ENCODE measurements at regions not wholly inside any gene's neighbourhood (a gene's known extent, or its start where the extent isn't known, plus 50 kb on each side); places are given as distances from the start of the nearest gene placed in this dataset.

DNA sequence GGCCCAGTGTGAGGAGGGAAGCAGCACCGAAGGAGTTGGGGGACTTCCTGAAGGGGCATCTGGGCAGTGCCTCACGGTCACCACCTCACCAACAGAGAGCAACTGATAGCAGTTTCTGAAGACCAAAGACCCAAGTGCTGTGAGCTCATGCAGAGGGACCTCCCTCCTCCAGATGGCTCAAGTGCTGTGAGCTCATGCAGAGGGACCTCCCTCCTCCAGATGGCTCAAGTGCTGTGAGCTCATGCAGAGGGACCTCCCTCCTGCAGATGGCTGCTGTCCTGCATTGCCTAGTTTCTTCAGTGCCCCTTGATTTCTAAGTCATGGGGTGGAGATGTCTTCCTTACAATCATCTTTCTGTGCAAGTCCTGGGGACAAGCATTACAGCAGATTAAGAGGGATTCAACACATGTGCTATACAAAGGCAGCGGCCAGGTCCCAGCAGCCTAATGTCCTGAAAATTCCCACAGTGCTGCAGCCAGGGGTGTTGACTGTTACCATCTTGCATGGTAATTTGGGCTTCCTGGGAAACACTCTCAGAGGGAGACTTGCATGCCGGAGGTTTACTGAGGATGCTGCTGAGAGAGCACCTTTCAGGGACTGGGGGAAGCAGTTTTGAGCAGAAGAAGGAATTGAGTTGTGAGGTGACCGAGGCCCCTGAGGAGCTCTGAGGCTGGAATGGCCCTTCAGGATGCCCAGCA, 409.3 kb downstream of the GALR1 start:
- no peak for ATAC-seq
- no peak for TF ChIP-seq ZNF565 (CRISPR knock-in tag; conservative IDR thresholded peaks at IDR 0.05; ENCODE audit: low read depth)
- no peak for TF ChIP-seq PPARA (CRISPR knock-in tag; IDR thresholded peaks at IDR 0.05; ENCODE audit: borderline replicate concordance)
- no peak for TF ChIP-seq CSDC2 (CRISPR knock-in tag; IDR thresholded peaks at IDR 0.05)
- TF ChIP-seq ZNF70 (CRISPR knock-in tag; IDR thresholded peaks at IDR 0.05) = no peak
- TF ChIP-seq, protein P1, sequence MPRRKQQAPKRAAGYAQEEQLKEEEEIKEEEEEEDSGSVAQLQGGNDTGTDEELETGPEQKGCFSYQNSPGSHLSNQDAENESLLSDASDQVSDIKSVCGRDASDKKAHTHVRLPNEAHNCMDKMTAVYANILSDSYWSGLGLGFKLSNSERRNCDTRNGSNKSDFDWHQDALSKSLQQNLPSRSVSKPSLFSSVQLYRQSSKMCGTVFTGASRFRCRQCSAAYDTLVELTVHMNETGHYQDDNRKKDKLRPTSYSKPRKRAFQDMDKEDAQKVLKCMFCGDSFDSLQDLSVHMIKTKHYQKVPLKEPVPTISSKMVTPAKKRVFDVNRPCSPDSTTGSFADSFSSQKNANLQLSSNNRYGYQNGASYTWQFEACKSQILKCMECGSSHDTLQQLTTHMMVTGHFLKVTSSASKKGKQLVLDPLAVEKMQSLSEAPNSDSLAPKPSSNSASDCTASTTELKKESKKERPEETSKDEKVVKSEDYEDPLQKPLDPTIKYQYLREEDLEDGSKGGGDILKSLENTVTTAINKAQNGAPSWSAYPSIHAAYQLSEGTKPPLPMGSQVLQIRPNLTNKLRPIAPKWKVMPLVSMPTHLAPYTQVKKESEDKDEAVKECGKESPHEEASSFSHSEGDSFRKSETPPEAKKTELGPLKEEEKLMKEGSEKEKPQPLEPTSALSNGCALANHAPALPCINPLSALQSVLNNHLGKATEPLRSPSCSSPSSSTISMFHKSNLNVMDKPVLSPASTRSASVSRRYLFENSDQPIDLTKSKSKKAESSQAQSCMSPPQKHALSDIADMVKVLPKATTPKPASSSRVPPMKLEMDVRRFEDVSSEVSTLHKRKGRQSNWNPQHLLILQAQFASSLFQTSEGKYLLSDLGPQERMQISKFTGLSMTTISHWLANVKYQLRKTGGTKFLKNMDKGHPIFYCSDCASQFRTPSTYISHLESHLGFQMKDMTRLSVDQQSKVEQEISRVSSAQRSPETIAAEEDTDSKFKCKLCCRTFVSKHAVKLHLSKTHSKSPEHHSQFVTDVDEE (CRISPR knock-in tag; IDR thresholded peaks at IDR 0.05) = no peak
- TF ChIP-seq CREB5 (CRISPR knock-in tag; IDR thresholded peaks at IDR 0.05; ENCODE audit: low read depth) = no peak
- no peak for TF ChIP-seq OSR1 (CRISPR knock-in tag; IDR thresholded peaks at IDR 0.05)
- no peak for TF ChIP-seq ZC3H10 (CRISPR knock-in tag; IDR thresholded peaks at IDR 0.05)
- TF ChIP-seq ISL1 (CRISPR knock-in tag; IDR thresholded peaks at IDR 0.05) = no peak
- TF ChIP-seq RARB (CRISPR knock-in tag; IDR thresholded peaks at IDR 0.05) = no peak
- no peak for TF ChIP-seq ARNTL (CRISPR knock-in tag; IDR thresholded peaks at IDR 0.05; ENCODE audit: borderline replicate concordance, low read depth)
- no peak for TF ChIP-seq ZFP3 (CRISPR knock-in tag; IDR thresholded peaks at IDR 0.05)
- no peak for TF ChIP-seq GLIS3 (CRISPR knock-in tag; IDR thresholded peaks at IDR 0.05)
- TF ChIP-seq PATZ1 (CRISPR knock-in tag; IDR thresholded peaks at IDR 0.05; ENCODE audit: borderline replicate concordance) = no peak

- no peak for TF ChIP-seq ZFP3 (CRISPR knock-in tag; IDR thresholded peaks at IDR 0.05)
- no peak for TF ChIP-seq RARB (CRISPR knock-in tag; IDR thresholded peaks at IDR 0.05)
- no peak for TF ChIP-seq BACH2 (CRISPR knock-in tag; IDR thresholded peaks at IDR 0.05; ENCODE audit: borderline replicate concordance)
- no peak for TF ChIP-seq ZC3H10 (CRISPR knock-in tag; IDR thresholded peaks at IDR 0.05)
- TF ChIP-seq GLIS3 (CRISPR knock-in tag; IDR thresholded peaks at IDR 0.05) = no peak
- no peak for TF ChIP-seq POU6F1 (CRISPR knock-in tag; IDR thresholded peaks at IDR 0.05; ENCODE audit: borderline replicate concordance, low read depth)
- no peak for TF ChIP-seq ISL1 (CRISPR knock-in tag; IDR thresholded peaks at IDR 0.05)
- no peak for TF ChIP-seq ZNF8 (CRISPR knock-in tag; IDR thresholded peaks at IDR 0.05)
- no peak for TF ChIP-seq PATZ1 (CRISPR knock-in tag; IDR thresholded peaks at IDR 0.05; ENCODE audit: borderline replicate concordance)
- TF ChIP-seq, protein P1 (CRISPR knock-in tag; IDR thresholded peaks at IDR 0.05) = no peak
- no peak for TF ChIP-seq TCF4 (CRISPR knock-in tag; IDR thresholded peaks at IDR 0.05; ENCODE audit: borderline replicate concordance)
- TF ChIP-seq CREB5 (CRISPR knock-in tag; IDR thresholded peaks at IDR 0.05; ENCODE audit: low read depth) = no peak
- no peak for TF ChIP-seq TOX (CRISPR knock-in tag; IDR thresholded peaks at IDR 0.05; ENCODE audit: borderline replicate concordance)
- TF ChIP-seq ARNTL (CRISPR knock-in tag; IDR thresholded peaks at IDR 0.05; ENCODE audit: borderline replicate concordance, low read depth) = no peak
- TF ChIP-seq SNAI2 (CRISPR knock-in tag; IDR thresholded peaks at IDR 0.05) = no peak
- no peak for TF ChIP-seq CSDC2 (CRISPR knock-in tag; IDR thresholded peaks at IDR 0.05)
- TF ChIP-seq ESRRG (CRISPR knock-in tag; IDR thresholded peaks at IDR 0.05) = no peak
- no peak for TF ChIP-seq ZNF70 (CRISPR knock-in tag; IDR thresholded peaks at IDR 0.05)
- TF ChIP-seq PPARA (CRISPR knock-in tag; IDR thresholded peaks at IDR 0.05; ENCODE audit: borderline replicate concordance) = no peak
- no peak for TF ChIP-seq ZFP30 (CRISPR knock-in tag; IDR thresholded peaks at IDR 0.05)
- no peak for ATAC-seq
Measured at GRCh38 chr18:77666613-77667012, 417.0 kb downstream of the GALR1 start.
